ENCODE measurements at regions not wholly inside any gene's neighbourhood (a gene's known extent, or its start where the extent isn't known, plus 50 kb on each side); places are given as distances from the start of the nearest gene placed in this dataset.

DNA sequence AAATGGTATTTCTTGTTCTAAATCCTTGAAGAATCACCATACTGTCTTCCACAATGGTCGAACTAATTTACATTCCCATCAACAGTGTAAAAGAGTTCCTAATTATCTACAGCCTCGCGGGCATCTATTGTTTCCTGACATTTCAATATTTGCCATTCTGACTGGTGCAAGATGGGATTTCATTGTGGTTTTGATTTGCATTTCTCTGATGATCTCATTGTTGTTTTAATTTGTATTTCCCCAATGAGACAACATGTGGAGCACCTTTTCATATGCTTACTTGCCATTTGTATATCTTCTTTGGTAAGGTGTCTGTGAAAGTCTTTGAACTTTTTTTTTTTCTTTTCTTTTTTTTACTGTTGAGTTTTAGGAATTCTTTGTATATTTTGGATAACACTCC lies 473.6 kb downstream of the KCTD16 start:
- TF ChIP-seq, protein P1, sequence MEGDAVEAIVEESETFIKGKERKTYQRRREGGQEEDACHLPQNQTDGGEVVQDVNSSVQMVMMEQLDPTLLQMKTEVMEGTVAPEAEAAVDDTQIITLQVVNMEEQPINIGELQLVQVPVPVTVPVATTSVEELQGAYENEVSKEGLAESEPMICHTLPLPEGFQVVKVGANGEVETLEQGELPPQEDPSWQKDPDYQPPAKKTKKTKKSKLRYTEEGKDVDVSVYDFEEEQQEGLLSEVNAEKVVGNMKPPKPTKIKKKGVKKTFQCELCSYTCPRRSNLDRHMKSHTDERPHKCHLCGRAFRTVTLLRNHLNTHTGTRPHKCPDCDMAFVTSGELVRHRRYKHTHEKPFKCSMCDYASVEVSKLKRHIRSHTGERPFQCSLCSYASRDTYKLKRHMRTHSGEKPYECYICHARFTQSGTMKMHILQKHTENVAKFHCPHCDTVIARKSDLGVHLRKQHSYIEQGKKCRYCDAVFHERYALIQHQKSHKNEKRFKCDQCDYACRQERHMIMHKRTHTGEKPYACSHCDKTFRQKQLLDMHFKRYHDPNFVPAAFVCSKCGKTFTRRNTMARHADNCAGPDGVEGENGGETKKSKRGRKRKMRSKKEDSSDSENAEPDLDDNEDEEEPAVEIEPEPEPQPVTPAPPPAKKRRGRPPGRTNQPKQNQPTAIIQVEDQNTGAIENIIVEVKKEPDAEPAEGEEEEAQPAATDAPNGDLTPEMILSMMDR (IDR thresholded peaks at IDR 0.05): no peak
- TF ChIP-seq TCF7L2 (IDR thresholded peaks at IDR 0.05; ENCODE audit: low read depth, low read length) (no peak), POLR2AphosphoS5 (IDR thresholded peaks at IDR 0.05; ENCODE audit: low read depth, low read length) (no peak), SIN3A (IDR thresholded peaks at IDR 0.05; ENCODE audit: borderline replicate concordance, insufficient read depth, low read depth, low read length) (no peak)
- TF ChIP-seq, protein P2, sequence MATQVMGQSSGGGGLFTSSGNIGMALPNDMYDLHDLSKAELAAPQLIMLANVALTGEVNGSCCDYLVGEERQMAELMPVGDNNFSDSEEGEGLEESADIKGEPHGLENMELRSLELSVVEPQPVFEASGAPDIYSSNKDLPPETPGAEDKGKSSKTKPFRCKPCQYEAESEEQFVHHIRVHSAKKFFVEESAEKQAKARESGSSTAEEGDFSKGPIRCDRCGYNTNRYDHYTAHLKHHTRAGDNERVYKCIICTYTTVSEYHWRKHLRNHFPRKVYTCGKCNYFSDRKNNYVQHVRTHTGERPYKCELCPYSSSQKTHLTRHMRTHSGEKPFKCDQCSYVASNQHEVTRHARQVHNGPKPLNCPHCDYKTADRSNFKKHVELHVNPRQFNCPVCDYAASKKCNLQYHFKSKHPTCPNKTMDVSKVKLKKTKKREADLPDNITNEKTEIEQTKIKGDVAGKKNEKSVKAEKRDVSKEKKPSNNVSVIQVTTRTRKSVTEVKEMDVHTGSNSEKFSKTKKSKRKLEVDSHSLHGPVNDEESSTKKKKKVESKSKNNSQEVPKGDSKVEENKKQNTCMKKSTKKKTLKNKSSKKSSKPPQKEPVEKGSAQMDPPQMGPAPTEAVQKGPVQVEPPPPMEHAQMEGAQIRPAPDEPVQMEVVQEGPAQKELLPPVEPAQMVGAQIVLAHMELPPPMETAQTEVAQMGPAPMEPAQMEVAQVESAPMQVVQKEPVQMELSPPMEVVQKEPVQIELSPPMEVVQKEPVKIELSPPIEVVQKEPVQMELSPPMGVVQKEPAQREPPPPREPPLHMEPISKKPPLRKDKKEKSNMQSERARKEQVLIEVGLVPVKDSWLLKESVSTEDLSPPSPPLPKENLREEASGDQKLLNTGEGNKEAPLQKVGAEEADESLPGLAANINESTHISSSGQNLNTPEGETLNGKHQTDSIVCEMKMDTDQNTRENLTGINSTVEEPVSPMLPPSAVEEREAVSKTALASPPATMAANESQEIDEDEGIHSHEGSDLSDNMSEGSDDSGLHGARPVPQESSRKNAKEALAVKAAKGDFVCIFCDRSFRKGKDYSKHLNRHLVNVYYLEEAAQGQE (IDR thresholded peaks at IDR 0.05; ENCODE audit: insufficient read depth in 1 of 2, low read depth in 2 of 2, low read length in 1 of 2): no peak
